HG02938 (cell line): ENCODE measurements at regions not wholly inside any gene's neighbourhood (a gene's known extent, or its start where the extent isn't known, plus 50 kb on each side); places are given as distances from the start of the nearest gene placed in this dataset.
A peak's percentile ranks its signal among the peaks of the same experiment; 100 is the strongest.

Source experiments
- ATAC-seq: cut with Tn5 transposase; IDR thresholded peaks from one replicate; pipeline ENCODE4 v1.9.1; 2021; ENCODE audit warnings: mild to moderate bottlenecking, moderate library complexity; ENCODE audit not compliant: unreplicated experiment

- ATAC-seq, result no peak
These were observed 138.4 kb upstream of the NALF2 start for GRCh38 chrX:69365755-69366154.

GRCh38 chrX:69365349-69365748, 138.8 kb upstream of the NALF2 start:
- no peak for ATAC-seq

DNA sequence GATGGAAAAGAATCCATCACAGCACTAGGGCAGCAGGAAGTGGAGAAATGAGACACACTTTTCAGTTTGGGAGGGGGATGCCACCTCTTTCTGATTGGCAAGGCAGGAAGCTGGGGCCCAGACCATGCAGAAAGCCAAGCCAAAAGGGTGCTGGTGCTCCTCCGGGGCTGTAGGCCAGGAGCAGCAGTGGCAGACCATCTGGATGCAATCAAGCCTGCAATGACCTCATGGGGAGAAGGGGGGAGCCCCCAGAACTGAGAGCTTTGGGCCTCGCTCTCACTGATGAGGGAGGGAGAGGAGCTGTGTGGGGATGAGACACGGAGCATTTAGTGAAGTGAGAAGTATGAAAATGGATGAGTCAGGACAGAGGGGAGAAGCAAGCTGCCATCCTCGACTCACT, 141.3 kb upstream of the NALF2 start:
- ATAC-seq, result peak; percentile 73

GRCh38 chrX:69362354-69362753, 141.8 kb upstream of the NALF2 start:
- no peak for ATAC-seq

DNA sequence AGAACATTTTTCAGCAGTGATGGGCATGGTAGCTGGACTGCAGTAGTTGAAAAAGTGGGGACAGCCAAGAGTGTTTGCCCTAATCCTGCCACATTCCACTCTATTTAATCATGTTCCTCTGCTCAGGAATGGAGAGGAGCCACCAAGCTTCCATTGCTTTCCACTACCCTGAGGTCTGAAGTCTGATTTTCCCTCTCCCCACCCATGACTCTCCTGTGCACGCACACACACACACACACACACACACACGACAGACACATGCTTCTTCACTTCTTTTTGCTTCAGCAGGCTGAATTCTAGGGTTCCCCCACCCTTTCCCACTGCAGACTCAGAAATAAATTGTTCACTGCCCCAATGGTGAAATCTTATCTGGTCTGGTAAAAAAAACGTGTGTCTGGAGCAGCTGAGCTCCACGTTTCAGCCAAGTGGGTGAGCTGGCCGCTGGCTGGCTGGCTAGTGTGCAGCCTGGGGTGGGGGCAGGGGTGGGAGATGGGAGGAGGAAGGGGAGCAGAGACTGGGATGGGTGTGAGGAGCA, 142.7 kb upstream of the NALF2 start:
- ATAC-seq, result no peak

DNA sequence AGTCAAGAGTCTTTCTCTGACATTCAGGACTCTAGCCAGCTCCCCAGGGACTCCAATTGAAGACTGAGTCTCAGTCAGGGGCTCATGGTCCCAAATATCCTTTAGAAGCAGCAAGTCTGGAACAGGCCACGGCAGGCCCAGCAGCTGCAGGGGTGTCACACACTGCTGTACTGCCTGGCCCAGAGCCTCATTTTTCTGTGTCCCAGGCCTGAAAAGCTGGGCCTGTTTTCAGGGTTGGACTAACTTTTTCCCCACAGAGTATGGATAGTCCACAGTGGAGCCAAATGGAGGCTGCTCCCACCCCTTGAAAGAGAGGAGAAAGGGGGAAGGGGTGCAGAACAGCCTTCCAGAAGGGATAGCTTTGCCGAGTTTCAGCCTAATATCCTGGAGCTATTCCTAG, 146.8 kb upstream of the NALF2 start:
- no peak for ATAC-seq

GRCh38 chrX:69324851-69325250, 159.6 kb upstream of the PJA1 start:
- ATAC-seq, result no peak

- no peak for ATAC-seq
These were observed 158.8 kb upstream of the PJA1 start for GRCh38 chrX:69323786-69324720.

DNA sequence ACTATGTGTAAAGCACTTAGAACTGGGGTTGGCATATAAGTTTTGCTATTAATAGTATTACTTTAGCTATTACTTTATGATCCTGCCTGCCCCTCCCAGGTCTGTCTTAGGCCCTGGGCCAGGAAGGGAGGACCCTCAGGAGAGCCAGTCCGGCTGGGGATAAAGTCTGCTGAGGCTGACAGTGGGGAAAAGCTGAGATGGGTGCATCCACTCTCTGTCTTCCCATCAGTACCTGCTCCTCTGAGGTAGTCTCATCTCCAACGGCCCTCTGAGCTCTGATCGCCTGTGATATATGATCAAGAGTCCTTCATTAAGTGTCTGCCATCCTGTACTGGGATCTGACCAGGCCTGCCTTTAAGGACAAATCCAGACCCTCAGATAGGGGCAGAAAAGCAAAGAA, 156.5 kb upstream of the PJA1 start:
- no peak for ATAC-seq

DNA sequence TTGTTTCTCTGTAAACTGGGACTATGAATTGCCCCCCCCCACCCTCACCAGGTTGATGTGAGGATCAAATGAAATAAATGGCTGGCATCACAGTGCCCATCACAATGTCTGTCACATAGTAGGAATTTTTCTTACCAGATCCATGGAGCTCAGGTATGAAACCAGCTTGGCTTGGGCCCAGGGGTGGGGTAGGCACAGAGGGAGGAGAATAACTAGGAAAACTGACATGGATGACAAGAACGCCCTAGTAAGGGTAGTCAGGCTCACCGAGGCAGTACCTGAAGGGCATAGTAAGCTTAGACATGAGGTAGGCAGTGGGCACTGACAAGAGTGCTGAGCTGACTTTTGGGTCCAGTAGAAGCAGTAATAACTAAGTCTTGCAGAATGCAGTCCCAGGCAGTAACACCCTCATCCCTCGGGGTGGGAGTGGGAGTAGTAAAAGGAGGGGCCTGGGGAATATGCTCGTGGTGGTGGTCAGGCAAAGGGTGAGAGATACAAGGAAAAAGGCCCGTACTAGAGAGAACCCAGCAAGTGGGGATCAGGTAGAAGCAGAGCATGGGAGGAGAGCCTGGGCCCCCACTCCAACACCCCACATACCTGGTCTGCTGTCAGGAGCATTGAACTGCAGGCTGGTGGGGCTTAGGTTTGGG, 155.9 kb upstream of the PJA1 start:
- ATAC-seq, result no peak

DNA sequence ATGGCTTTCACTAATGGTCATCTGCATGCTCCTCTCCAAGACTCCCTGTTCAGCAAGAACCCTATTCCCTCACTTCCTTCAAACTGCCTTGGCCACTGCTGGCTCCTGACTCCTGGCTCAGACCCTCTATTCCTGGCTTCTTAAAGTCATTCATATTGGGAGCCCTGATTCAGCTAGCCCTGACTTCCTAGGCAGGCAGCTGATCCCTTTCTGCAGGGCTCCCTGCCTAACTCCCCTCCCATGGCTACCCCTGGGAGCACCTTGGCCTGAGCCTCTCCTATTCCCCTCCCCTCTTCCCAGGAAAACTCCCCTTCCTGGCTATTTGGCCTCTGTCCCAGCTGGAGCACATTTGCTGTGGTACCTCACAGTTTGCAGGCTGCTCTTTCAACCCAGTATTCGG, 154.9 kb upstream of the PJA1 start:
- no peak for ATAC-seq

- no peak for ATAC-seq
These were observed 154.1 kb upstream of the PJA1 start for GRCh38 chrX:69319376-69319775.

DNA sequence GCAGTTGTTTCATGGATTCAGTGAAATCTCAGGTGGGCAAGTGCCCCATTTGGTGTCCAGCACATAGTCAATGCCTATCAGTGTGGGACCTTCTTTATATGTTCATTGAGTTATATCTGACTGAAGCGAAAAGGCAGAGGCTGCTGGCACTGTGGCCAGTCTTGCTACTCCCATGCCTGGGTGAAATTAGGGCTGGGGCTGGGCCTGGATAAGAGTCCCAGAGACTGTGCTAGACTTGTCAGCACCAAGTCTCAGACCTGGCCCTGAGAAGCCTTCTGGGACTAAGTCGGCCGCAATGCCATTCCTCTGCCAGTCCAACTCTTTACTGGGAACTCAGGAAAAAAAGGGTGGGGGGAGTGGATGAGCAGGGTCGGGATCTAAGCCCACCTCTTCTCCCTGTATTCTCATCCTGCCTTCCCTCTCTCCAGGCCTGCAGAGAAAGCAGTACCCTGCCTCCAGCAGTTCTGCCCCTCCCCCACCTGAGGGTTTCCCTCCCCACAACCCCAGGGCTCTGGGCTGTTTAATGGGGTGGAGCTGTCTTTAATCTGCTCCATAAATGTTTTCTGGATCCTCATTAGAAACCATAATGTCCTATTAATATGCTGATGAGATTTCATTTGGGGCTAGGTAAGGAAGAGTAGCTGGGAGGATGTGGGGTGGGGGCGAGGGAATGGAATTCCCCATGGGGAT, 153.5 kb upstream of the PJA1 start:
- ATAC-seq, result no peak

DNA sequence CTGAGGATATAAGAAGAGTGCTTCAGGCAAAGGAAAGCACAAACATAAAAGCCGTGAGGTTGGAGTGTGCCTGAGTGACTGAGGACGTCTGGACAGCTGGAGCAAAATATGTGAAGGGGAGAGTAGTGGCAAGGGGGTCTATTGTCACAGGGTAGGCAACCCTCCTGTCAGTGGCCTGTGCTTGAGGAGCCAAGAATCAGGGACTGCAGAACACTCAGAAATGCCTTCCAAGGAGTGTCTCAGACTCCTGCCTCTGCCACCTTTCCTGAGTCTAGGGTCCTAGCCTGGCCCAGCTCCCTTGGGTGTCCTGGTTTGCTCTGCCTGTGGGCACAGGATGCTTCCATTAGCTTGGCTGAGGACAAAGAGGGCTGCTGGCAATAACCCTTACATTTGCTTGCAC, 152.5 kb upstream of the PJA1 start:
- ATAC-seq, result no peak

DNA sequence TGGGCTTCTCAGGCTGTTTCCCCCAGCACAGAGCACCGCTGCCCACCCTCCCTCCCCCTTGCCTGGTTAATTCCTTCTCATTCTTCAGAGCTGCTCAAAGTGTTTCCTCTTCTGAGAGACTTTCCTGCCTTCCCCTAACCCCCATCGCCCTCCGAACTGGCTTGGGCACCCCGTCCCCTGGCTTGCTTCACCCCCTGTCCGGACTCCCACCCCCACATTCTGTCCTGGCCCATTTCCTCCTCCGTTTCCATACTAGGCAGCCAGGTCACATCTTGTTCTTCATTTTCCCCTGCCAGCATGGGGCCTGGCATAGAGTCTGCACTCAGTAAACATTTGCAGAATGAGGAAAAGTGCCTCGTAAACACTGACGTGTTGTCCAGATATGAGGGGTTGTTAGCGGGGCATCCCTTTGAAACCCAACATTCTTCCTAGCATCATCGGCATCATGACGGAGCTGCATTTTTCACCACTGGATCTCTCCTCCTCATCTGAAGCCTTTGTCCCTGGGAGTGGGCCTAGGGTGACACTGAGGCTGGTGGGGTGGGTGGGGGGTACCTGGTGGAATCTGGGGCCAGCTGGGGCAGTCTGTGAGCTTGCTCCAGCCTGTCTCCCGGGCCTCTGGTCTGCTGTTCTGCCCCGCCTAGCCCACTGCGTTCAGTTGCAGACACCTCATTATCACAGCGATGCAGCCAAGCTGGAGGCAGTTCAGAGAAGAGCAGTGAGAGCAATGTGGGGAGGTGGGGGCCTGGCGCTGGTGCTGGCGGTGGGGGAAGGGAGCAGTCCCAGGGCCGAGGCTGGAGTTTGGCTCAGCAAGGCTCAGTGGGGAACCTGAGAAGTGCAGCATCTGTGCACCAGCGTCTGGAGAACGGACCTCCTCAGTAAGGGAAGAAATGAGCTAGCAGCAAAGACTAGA, 149.4 kb upstream of the PJA1 start:
- no peak for ATAC-seq

DNA sequence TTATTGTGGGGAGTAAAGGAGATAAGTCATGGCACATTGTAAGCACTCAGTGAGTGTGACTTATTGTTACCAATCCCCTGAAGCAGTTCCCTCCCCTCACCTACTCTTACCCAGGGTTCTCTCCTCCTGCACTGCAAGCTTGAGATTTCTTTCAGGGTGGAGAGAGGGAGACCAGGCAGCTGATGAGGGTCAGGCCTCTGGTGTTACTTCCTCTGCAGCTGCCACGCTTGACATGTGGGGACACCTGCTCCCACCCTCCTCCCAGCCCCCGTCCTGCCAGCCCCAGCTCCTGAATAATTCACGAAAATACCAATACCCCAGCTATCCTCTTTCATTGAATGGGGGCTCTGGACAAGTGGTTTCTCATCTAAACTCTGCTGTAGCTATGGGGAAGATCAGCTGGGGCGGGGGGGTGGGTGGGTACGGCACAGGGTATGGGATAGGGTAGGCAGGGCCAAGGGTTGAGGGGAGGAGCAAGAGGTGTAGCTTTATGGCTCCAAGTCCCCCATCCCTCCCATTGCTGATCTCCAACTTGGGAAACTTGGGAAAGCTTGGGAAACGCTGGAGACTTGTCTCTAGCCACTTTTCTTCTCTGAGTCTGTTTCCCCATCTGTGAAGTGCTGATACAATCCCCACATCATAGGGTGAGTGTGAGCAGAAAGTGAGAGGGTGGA, 148.5 kb upstream of the PJA1 start:
- no peak for ATAC-seq

GRCh38 chrX:69311936-69312670, 146.8 kb upstream of the PJA1 start:
- ATAC-seq, result no peak

DNA sequence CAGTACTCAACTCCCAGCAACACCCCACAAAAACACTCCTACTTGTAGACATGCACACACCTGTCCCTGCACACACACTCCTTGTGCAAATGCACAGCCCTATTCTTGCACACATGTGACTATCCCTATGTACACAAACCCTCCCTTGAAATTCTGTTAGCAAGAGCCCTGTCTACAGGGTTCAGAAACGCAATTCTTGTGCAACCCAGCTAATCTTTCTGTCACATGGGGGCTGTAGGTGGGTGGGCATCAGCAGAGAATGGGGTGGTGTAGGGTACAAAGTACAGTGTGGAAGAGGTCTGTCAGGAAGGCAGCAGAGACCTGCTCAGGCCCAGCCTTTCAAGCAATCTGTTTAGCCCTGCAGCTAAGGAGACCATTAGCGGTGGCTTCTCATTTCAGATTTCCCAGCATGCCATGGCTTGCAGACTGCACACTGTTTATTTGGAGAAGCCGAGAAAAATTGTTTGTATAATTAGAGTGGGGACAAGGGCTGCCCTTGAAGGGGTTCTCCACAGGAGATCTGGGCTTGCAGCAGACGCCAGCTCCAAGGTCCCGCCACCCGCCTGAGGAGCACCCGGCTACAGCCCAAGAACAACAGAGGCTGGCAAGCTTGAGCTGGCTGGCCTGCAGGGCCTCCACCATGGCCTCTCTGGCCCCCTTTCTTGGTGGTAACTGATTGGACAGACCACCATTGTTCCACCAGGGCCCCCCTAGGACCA, 144.0 kb upstream of the PJA1 start:
- no peak for ATAC-seq

DNA sequence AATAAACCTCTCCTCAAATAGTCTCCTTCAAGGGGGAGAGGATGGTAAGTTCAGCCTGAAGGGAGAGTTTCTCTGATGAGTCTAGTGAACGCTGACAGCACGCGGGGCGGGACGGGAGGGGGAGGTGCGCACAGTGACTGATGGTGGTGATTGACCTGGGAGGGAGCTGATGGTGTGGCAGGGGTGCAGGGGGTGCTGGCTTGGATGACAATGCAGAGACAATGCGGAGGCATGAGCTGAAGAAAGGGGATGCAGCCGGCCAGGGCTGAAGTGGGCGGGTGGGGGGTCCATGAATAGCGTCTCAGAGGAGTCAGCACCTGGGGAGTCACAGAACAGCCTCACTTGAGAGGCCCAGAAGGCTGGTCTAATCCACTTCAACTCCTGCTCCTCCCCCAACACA, 142.5 kb upstream of the PJA1 start:
- no peak for ATAC-seq
